UCSD-AML1 (cell line): ENCODE measurements at regions not wholly inside any gene's neighbourhood (a gene's known extent, or its start where the extent isn't known, plus 50 kb on each side); places are given as distances from the start of the nearest gene placed in this dataset.
"Not testable (repeated sequence)": the region's sequence is repeated elsewhere in the genome, so short reads cannot be mapped to it uniquely, and the experiment has no call there.

Experiments used
- DNase-seq: peaks from one replicate; lab custom pipeline; 2025; ENCODE audit not compliant: unreplicated experiment; lab: John Stamatoyannopoulos, UW

DNA sequence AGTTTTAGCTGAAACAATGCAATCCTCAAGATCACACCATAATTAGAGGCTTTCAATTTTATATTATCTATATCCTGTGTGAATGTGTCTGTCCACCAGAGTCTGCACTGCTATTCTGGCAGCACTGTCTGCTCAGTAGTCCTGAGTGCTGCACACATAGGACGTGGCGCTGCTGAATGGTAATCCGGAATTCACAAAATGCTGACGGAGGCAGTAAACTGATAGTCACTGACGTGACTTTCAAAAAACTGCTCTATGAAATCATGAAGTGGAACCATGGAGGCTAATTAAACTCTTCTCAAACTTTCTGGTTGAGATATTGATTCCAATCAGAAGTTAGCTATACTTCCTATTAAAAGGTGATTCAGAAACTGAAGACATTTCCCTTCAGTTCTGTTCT, 190.8 kb upstream of the NOX3 start:
- no peak for DNase-seq

DNA sequence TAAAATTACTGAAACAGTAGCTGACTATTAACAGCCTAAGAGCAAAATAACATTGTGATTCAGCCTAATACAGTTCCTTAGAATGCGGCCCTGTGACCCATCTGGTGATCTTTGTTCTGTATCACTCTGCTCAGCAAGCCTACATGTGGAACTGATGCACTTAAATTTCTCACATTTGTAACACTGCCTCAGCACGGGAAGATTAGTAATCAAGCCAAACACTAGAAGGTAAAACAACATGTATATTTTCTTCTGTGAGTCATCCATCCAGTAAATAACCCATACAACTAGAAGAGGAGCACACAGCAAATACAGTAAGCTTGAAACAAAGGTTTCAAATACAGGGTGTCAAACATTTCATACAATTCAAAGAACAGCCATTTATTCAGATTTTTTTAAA, 189.7 kb upstream of the NOX3 start:
- DNase-seq, result no peak

DNA sequence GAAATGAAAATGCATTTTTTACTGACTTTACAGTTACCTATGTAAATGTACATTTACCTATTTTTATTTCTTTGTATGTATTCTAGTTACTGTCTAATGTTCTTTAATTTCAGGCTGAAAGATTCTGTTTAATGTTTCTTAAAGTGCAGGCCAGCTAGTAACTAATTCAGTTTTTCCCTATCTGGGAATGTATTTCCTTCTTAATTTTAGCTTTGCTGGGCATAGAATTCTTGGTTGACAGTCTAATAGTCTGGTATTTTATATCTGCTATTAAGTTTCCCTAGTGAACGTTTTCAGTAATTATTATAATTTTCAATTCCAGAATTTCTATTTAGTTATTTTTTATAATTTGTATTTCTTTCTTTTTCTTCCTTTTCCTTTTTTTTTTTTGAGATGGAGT, 186.0 kb upstream of the NOX3 start:
- no peak for DNase-seq

DNA sequence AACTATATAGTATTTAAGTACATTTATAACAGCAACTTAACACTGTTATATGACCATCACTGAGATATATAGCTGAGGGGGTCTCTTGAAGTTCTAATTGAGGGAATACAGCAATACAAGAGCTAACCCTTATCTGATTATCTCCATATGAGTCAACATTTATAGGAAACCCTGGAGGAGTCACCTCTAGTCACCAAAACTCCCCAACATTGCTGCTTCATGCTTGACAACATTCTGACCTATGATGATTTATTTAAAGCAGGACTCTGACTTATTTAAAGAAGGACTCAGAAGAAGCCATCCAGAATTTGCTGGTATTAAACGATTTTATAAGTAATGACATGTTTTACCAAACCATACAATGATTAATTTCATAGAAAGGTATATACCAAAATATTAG, 182.6 kb upstream of the NOX3 start:
- no peak for DNase-seq

DNA sequence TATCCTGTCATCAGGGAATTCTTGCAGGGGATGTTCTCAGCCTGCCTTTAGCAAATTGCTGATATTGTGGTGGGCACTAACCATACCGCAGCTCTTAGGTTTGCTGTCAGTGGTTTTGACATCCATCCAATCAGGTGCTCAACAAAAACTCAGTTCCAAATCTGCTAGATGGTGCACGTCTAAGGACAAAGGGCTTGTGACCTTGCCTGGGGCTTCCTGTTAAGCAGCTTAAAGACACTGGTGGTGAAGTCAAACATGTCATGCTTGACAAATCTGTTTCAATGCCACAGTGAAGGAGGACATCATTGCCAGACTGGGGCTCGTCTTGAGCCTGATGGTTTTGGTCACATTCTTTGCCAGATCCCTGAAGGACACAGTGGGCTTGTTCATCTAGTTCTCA, 179.8 kb upstream of the NOX3 start:
- DNase-seq, result no peak

DNA sequence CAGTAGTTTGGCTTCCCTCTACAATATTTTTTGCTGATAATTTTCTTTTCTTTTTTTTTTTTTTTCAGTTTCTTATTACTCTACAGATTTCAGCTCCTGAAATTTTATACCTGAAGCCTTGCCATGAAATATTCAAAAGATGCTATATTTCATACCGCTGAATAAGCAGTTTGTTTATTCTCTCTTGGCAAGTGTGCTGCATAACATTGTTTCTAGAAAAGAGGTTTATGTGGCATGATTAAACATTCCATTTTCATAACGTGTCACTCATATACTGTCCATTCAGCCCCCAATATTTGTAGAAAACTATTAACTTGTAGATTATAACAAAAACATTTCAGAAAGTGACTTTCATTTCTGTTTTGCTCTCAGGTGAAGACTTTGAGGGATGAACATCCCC, 174.4 kb upstream of the NOX3 start:
- DNase-seq, result no peak

DNA sequence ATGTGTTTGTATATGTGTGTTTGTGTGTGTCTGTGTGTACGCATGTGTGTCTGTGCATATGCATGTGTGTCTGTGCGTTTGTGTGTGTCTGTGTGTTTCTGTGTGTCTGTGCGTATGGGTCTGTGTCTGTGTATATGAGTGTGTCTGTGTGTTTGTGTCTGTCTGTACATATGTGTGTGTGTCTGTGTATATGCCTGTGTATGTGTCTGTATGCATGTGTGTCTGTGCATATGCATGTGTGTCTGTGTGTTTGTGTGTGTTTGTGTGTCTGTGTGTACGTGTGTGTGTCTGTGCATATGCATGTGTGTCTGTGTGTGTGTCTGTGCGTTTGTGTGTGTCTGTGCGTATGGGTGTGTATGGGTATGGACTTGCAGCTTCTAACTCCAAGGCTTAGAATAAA, 174.0 kb upstream of the NOX3 start:
- no peak for DNase-seq

DNA sequence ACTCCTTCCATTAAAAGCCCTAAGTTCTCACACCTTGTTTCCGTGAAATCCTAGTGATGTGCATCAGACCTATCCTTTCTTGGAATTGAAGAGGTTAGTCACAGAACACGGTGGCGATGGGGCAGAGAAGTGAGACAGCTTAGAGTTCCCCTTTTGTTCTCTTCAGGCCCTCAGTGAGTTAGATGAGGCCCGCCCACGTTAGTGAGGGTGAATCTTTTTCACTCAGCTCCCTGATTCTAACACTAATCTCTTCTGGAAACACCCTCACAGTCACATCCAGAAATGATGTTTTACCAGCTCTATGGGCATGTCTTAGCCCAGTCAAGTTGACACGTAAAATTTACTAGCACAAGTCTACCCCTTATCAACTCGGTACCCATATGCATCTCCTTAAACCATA, 172.7 kb upstream of the NOX3 start:
- no peak for DNase-seq

DNA sequence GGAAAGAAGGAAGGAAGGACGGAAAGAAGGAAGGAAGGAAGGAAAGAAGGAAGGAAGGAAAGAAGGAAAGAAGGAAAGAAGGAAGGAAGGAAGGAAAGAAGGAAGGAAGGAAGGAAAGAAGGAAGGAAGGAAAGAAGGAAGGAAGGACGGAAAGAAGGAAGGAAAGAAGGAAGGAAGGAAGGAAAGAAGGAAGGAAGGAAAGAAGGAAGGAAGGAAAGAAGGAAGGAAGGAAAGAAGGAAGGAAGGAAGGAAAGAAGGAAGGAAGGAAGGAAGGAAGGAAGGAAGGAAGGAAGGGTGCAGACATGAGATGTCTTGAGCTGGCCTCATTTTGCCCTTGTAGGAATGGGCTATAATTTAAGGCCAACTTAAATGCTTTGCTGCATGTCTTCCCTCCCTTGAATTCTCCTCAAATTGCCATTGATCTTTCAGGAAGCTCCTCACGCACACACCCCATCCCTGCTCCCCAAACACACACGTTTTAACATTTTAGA, 172.1 kb upstream of the NOX3 start:
- not testable (repeated sequence) for DNase-seq

DNA sequence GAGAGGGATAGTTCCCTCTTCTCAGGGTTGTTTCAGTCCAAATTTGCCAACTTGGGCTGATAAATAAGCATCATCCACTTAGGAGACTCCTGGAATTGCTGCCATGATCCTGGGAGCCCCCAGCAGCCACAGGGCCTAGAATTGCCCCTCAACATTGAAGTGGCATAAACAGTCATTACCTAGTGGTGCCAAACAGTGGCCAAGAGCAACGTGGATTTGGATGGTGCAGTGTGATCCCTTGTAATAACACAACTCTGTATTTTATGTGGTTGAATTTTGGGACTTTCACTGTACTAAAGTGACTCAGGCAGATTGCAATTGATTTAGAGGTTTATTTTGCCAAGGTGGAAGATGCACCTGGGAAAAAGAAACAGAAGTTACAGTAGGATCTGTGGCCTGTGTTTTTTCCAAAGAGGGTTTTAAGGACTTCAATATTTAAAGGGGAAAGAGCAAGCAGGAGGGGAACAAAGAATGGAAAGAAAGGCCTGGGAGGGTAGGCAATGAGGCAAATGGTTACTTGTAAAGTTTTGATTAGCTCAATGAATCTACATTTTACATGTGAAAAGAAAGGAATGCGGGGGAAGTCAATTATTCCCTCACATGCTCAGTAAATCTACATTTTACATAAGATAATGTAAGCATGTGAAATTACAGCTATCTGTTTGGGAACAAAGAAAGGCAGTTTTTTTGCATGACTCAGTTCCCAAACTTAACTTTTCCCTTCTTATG, 168.0 kb upstream of the NOX3 start:
- no peak for DNase-seq

DNA sequence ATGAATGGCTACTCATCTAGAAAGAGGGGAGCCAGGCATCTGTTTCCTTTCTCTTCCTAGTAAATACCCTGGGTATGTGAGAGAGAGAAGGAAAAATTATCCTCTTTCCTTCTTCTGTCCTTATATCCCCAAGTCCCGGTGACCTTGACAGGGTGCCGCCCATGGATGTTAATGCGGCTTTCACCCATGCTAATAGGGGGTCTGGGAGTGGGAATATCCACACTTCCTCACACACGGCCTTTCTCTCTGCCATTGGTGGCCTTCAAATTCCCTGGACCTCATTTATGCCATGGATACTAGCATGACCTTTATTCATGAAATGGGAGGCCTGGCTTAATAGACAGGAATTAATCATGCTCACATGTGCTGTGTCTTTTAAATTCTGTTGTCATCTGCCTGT, 159.0 kb upstream of the NOX3 start:
- DNase-seq, result no peak

DNA sequence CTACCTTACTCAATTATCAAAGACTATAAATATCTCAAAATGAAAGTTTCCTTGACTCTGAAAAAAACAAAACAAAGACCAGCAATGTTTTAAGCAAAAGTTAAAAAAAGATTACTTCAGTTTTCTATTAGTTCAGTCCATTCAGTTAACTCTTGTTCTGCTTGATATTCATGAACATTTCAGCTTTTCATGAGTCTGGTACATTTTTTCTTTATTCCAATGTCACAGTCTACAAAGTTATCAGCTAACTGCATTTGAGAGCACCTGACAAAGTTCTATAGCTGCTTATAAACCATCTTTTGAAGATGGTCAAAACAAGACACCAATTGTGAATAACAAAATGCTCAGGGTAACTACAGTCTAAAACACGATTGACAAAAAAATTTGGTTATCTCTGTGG, 156.1 kb upstream of the NOX3 start:
- no peak for DNase-seq

DNA sequence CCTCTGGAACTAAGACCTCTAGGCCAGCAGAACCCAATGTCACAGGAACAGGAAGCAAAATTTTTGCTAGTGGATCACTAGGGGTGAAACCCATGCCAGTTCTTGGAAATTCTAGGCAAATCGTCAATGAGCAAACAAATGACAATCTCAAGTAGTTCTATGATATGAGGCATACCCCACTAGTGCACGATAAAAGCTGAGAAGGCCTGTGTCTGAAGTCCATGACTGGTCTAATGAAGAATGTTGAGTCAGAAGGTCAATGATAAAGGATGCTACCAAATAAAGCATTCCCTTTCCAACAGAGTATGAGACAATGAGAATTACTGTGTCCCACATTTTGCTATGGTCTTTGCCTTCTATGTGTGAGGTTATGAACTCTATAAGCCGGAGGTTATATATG, 149.4 kb upstream of the NOX3 start:
- no peak for DNase-seq

DNA sequence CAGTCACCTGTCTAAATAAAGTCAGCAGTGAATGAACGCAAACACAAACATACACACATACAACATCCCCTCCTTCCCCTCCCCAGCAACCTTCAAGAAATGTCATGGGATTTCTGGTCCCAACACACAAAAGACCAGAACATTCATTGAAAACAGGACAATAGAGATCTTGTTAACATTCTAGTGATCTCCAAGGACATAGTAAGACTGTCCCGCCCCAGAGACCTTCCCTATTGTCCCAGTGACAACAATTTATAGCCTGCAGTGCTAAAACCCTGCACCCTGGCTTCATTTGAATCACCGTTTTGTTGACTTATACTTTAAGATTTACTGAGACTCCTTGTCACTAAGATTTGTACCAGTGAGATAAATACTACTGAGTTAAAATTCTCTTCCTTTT, 143.9 kb upstream of the NOX3 start:
- DNase-seq, result no peak

DNA sequence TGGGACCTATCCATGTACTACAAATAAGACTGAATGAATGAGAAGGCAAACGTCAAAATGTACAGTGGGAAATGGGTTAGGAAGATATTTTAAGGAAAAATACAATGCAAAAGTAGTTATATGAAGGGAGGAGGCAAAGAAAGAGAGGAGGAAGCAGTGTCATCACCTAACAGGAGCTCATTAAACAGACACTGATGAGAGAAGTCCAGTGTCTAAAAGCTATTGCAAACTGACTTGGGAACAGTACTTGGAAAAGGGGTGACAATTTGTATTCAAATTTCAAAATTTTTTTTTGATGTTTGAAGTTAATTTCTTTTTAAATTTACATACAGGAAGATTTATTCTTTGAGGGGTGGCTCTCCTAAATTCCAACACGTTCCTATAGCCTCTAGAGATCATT, 143.5 kb upstream of the NOX3 start:
- DNase-seq, result no peak

DNA sequence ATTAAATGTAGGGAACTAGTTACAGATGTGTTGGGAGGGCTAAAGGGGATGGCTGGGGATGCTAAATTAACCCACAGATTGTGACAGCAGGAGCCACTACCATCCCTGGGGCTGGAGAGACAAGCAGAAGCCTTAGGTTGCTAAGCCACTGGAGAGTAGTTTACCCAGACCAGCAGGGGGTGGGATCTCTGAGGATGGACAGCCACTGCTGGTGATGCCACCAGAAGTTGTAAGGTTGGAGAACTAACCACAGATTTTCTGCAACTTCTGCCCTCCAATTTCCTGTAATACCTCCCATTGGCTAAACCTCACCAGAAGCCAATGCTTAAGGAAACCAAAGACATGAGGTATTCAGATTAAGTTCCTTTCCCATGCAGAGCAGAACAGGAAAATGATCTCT, 139.6 kb upstream of the NOX3 start:
- no peak for DNase-seq

DNA sequence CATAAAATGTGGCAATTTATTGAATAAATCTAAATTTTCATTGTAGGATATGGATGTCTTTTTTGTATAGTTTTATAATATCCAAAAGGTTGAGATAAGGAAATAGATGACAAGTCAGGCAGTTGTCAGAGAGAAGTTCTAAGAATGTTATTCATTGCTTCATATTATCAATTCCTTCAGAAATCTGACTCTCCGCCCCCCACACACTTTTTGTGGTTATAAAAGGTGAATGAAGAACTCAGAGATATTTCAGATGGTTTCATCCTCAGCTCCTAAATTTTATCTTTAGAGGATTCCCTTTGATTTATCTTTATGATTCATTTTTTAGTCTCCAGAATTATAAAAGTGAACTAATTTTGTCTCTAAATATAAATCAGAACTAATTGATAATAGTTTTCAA, 136.1 kb upstream of the NOX3 start:
- DNase-seq, result no peak

DNA sequence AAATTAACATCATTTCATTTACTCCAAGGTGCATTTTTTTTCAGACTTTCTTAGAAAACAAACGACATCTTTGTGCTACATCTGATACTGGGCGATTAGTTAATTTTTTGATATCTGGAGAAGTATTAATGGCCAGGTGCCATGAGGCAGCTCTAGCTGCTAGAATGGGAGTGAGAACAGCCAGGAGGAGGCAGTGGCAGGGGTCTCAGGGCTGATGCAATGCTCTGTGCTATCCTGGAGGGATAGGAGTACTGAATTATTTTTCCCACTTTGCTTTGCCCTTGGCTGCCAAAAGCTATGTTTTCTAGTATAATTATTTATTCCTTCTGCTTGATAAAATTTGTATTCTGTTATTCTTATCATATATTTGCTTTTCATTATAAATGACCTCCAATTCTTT, 133.6 kb upstream of the NOX3 start:
- no peak for DNase-seq

DNA sequence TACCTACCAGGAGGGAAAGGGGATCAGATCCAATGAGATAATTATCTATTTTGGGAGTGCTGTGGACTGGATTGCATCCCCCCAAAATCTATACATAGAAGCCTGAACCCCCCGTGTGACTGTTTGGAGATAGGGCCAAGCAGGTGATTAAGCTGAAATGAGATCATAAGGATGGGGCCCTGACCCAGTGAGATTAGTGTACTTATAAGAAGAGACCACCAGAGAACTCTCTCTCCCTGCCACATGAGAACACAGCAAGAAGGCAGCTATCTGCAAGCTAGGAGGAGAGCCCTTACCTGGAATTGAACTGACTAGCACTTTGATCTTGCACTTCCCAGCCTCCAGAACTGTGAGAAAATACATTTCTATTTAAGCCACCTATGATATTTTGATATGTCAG, 132.2 kb upstream of the NOX3 start:
- no peak for DNase-seq

DNA sequence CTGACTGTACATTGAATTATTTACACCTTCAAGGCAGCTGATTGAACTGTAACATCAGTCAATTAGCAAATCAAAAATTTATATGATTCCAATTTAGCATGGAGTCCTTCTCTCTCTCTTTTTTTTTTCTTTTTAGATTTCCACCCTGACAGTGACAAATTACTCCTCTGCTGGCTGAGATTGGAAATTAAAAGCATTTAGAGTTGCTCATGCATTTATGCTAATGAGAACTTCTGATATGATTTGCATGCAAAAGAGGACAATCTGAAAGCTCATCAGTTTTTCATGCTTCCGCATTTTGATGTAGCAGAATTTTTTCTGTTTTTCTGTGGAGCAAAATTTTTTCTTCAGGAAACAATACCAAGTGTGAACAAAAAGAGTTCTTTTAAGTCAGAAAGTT, 130.5 kb upstream of the NOX3 start:
- DNase-seq, result no peak

DNA sequence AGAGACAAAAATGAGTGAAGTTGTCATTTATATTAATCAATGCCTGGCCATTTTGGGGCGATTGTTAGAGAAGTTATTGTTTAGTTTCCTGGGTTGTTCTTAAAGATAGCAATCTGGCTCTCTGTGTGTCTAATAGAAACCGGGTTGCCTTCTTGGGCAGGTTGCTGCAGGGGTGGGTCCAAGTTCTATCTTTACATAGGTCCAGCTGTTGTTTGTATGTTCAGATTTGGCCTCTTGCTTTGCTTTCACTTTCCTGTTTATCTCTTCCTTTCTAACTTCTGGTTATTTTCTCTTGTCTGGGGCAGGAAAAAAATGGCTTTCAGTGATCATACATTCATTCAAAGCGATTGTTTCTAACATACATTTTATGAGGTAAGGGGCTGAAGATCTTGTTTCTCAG, 128.4 kb upstream of the NOX3 start:
- no peak for DNase-seq

DNA sequence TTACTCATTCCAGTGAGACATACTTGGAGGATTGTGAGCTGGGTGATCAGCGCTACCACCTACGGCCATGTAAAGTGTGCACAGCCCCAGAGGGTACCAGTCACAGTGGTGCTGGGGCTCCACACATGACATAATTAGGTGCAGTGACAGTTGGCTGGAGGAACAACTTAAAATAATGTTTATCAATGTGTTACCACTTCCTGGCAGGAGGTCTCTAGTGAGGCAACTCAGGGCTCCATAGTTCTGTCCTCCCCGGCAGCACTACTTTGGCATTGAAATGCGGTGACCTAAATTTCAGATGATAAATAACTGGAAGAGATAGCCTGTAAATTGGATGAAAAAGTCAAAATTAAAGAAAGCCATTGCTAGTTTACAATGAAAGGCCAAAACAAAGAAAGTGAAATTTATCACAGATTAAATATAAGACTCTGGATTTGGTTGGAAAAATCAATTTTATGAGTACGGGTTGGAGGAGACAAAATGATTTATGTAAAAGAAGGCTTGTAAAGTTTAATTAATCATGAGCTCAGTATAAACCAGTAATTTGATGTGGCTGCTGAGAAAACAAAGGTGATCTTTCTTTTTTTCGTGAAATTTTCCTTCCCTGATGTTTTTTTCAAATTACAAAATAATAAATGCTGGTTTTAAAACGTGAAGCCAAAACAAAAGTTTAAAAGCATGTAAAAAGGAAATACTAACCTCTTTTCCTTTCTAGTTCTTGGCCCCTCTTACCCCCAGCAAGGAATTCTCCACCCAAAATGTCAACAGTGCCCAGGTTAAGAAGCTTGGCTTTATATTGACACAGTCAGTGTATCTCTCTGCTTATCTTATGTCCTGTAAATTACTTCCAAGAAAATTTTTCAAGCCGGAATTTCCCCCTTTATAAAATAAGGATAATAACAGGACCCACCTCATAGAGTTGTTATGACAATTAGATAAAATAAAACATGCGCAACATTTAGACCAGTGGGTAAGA, 126.7 kb upstream of the NOX3 start:
- DNase-seq, result no peak
